DND-41 (cell line): ENCODE measurements at regions not wholly inside any gene's neighbourhood (a gene's known extent, or its start where the extent isn't known, plus 50 kb on each side); places are given as distances from the start of the nearest gene placed in this dataset.

Experiments
- EZH2 ChIP-seq: IDR thresholded peaks from 3 replicates; pipeline ENCODE4 v1.6.1; 2012; ENCODE audit warnings: borderline replicate concordance, low read depth, mild to moderate bottlenecking, moderate library complexity, low read length, inconsistent platforms; ENCODE audit not compliant: severe bottlenecking
- TF ChIP-seq, protein P1 (sequence below): IDR thresholded peaks from 2 replicates; pipeline ENCODE4 v1.5.1; 2012; ENCODE audit warnings: borderline replicate concordance, low read length, moderate library complexity, mild to moderate bottlenecking; ENCODE audit not compliant: poor library complexity, severe bottlenecking; ENCODE audit errors: extremely low read depth

DNA sequence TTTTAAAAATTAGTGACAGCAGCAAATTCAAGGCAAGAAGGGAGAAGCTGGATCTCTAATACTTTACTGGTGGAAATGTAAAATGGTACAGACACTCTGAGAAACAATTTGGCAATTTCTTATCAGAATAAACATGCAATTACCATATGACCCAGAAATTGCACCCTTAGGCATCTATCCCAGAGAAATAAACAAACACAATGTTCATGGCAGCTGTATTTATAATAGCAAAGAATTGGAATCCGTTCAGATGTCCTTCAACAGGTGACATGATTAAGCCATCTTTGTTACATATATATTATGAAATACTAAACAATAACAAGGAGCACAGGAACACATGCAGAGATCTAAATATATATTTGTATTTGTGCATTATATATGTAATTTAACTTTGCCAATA is 756.5 kb downstream of the SLITRK1 start:
- TF ChIP-seq, protein P1, sequence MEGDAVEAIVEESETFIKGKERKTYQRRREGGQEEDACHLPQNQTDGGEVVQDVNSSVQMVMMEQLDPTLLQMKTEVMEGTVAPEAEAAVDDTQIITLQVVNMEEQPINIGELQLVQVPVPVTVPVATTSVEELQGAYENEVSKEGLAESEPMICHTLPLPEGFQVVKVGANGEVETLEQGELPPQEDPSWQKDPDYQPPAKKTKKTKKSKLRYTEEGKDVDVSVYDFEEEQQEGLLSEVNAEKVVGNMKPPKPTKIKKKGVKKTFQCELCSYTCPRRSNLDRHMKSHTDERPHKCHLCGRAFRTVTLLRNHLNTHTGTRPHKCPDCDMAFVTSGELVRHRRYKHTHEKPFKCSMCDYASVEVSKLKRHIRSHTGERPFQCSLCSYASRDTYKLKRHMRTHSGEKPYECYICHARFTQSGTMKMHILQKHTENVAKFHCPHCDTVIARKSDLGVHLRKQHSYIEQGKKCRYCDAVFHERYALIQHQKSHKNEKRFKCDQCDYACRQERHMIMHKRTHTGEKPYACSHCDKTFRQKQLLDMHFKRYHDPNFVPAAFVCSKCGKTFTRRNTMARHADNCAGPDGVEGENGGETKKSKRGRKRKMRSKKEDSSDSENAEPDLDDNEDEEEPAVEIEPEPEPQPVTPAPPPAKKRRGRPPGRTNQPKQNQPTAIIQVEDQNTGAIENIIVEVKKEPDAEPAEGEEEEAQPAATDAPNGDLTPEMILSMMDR: no peak
- TF ChIP-seq EZH2: no peak
